Stimulated activated naive CD4-positive, alpha-beta T cell (primary cell): ENCODE measurements at regions not wholly inside any gene's neighbourhood (a gene's known extent, or its start where the extent isn't known, plus 50 kb on each side); places are given as distances from the start of the nearest gene placed in this dataset.
"Not testable (repeated sequence)": the region's sequence is repeated elsewhere in the genome, so short reads cannot be mapped to it uniquely, and the experiment has no call there.

Source experiments
- DNase-seq, 6 experiments: peaks; one replicate each; lab custom pipeline; 2025; lab: John Stamatoyannopoulos, UW

GRCh38 chr4:123218981-123219380, 177.6 kb upstream of the SPRY1 start:
- no peak for DNase-seq

- no peak for DNase-seq
Observed at GRCh38 chr4:123229286-123229685, 167.3 kb upstream of the SPRY1 start.

- DNase-seq, result no peak
Observed at GRCh38 chr4:123230061-123230460, 166.5 kb upstream of the SPRY1 start.

GRCh38 chr4:123232439-123232838, 164.2 kb upstream of the SPRY1 start:
- no peak for DNase-seq

- DNase-seq, result no peak
Observed at GRCh38 chr4:123233136-123233768, 163.3 kb upstream of the SPRY1 start.

GRCh38 chr4:123234955-123235354, 161.6 kb upstream of the SPRY1 start:
- DNase-seq, result no peak

- DNase-seq, result no peak
Observed at GRCh38 chr4:123235431-123235830, 161.2 kb upstream of the SPRY1 start.

GRCh38 chr4:123236606-123237005, 160.0 kb upstream of the SPRY1 start:
- DNase-seq, result no peak

- DNase-seq, result not testable (repeated sequence)
Observed at GRCh38 chr4:123240286-123240685, 156.3 kb upstream of the SPRY1 start.

GRCh38 chr4:123243220-123243619, 153.4 kb upstream of the SPRY1 start:
- not testable (repeated sequence) for DNase-seq

GRCh38 chr4:123244137-123244536, 152.5 kb upstream of the SPRY1 start:
- DNase-seq, result no peak

GRCh38 chr4:123246085-123246484, 150.5 kb upstream of the SPRY1 start:
- DNase-seq, result no peak

GRCh38 chr4:123248085-123248659, 148.4 kb upstream of the SPRY1 start:
- no peak for DNase-seq

GRCh38 chr4:123249821-123250220, 146.8 kb upstream of the SPRY1 start:
- no peak for DNase-seq

- DNase-seq, result no peak
Observed at GRCh38 chr4:123250843-123251242, 145.8 kb upstream of the SPRY1 start.

GRCh38 chr4:123255971-123256370, 140.6 kb upstream of the SPRY1 start:
- DNase-seq, result no peak

GRCh38 chr4:123256901-123257300, 139.7 kb upstream of the SPRY1 start:
- DNase-seq, result no peak

GRCh38 chr4:123257591-123257990, 139.0 kb upstream of the SPRY1 start:
- no peak for DNase-seq

GRCh38 chr4:123259676-123260646, 136.6 kb upstream of the SPRY1 start:
- DNase-seq, result no peak

GRCh38 chr4:123260653-123261052, 135.9 kb upstream of the SPRY1 start:
- DNase-seq, result no peak

- DNase-seq, result no peak
Observed at GRCh38 chr4:123262080-123262479, 134.5 kb upstream of the SPRY1 start.

- DNase-seq, result no peak
Observed at GRCh38 chr4:123265443-123265842, 131.2 kb upstream of the SPRY1 start.

- no peak for DNase-seq
Observed at GRCh38 chr4:123266221-123266620, 130.4 kb upstream of the SPRY1 start.
